ENCODE measurements at regions not wholly inside any gene's neighbourhood (a gene's known extent, or its start where the extent isn't known, plus 50 kb on each side); places are given as distances from the start of the nearest gene placed in this dataset.
A peak's percentile ranks its signal among the peaks of the same experiment; 100 is the strongest.

- no peaks in the 10 kb centered on the region for H3K27me3 Mint-ChIP-seq (ENCODE audit: insufficient read depth, low read depth, poor library complexity)
- Histone ChIP-seq H2AFZ (peak overlapping the region; percentile 44; the same call in 1 of the 2 replicates), H3K27me3 (ENCODE audit: insufficient read depth) (no peaks in the 10 kb centered on the region), H3K79me2 (replicated peaks; ENCODE audit: insufficient read depth) (no peaks in the 10 kb centered on the region), H3K4me1 (ENCODE audit: insufficient read depth) (no peaks in the 10 kb centered on the region), H3F3A (replicated peaks; ENCODE audit: low read depth) (no peaks in the 10 kb centered on the region), H3K4me3 (no peak overlapping the region), H4K20me1 (replicated peaks; ENCODE audit: insufficient read depth) (no peaks in the 10 kb centered on the region), H3K9me2 (ENCODE audit: insufficient read depth) (no peaks in the 10 kb centered on the region; the same call in 1 of the 2 replicates), H3K4me2 (no peak overlapping the region), H3K36me3 (ENCODE audit: insufficient read depth) (no peaks in the 10 kb centered on the region), H3K27ac (ENCODE audit: low read depth) (no peak overlapping the region)
- ATAC-seq (no peak), DNase-seq (ENCODE audit: low spot score) (no peak)
- peaks cover 7% of the 10 kb centered on the region; the same call in 1 of the 3 replicates for H3K9me3 Mint-ChIP-seq
- TF ChIP-seq POLR2AphosphoS5 (IDR thresholded peaks at IDR 0.05; ENCODE audit: low read depth) (no peak), EZH2phosphoT487 (IDR thresholded peaks at IDR 0.05; ENCODE audit: unreplicated experiment) (no peak)
- TF ChIP-seq, protein P1, sequence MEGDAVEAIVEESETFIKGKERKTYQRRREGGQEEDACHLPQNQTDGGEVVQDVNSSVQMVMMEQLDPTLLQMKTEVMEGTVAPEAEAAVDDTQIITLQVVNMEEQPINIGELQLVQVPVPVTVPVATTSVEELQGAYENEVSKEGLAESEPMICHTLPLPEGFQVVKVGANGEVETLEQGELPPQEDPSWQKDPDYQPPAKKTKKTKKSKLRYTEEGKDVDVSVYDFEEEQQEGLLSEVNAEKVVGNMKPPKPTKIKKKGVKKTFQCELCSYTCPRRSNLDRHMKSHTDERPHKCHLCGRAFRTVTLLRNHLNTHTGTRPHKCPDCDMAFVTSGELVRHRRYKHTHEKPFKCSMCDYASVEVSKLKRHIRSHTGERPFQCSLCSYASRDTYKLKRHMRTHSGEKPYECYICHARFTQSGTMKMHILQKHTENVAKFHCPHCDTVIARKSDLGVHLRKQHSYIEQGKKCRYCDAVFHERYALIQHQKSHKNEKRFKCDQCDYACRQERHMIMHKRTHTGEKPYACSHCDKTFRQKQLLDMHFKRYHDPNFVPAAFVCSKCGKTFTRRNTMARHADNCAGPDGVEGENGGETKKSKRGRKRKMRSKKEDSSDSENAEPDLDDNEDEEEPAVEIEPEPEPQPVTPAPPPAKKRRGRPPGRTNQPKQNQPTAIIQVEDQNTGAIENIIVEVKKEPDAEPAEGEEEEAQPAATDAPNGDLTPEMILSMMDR (conservative IDR thresholded peaks at IDR 0.05; ENCODE audit: low read depth in 2 of 2): no peak
- peaks cover 9% of the 10 kb centered on the region for H3K4me1 Mint-ChIP-seq
- no peaks in the 10 kb centered on the region; the same call in 2 of the 3 replicates for H3K36me3 Mint-ChIP-seq (ENCODE audit: low read depth)
- H3K4me3 Mint-ChIP-seq: no peak overlapping the region
- H3K27ac Mint-ChIP-seq: no peak overlapping the region; the same call in 1 of the 2 replicates
Measured at GRCh38 chr18:73948084-73948483, 199.6 kb downstream of the FBXO15 start.

- peaks cover 9% of the 10 kb centered on the region for H3K4me1 Mint-ChIP-seq
- H3K79me2 ChIP-seq (replicated peaks; ENCODE audit: insufficient read depth): no peaks in the 10 kb centered on the region
- H3K4me2 ChIP-seq: no peak overlapping the region
- H3K4me3 Mint-ChIP-seq: no peak overlapping the region
- no peak overlapping the region for H3K4me3 ChIP-seq
- H3K36me3 ChIP-seq (ENCODE audit: insufficient read depth): no peaks in the 10 kb centered on the region
- H3F3A ChIP-seq (replicated peaks; ENCODE audit: low read depth): no peaks in the 10 kb centered on the region
- H3K27ac ChIP-seq (ENCODE audit: low read depth): no peak overlapping the region
- H3K27me3 ChIP-seq (ENCODE audit: insufficient read depth): no peaks in the 10 kb centered on the region
- no peaks in the 10 kb centered on the region; the same call in 1 of the 2 replicates for H3K9me2 ChIP-seq (ENCODE audit: insufficient read depth)
- peak overlapping the region; percentile 44; the same call in 1 of the 2 replicates for H2AFZ ChIP-seq
- DNase-seq (ENCODE audit: low spot score): no peak
- H3K36me3 Mint-ChIP-seq (ENCODE audit: low read depth): no peaks in the 10 kb centered on the region; the same call in 2 of the 3 replicates
- no peaks in the 10 kb centered on the region for H3K4me1 ChIP-seq (ENCODE audit: insufficient read depth)
- H3K9me3 Mint-ChIP-seq: peaks cover 7% of the 10 kb centered on the region; the same call in 1 of the 3 replicates
- no peaks in the 10 kb centered on the region for H4K20me1 ChIP-seq (replicated peaks; ENCODE audit: insufficient read depth)
- no peaks in the 10 kb centered on the region for H3K27me3 Mint-ChIP-seq (ENCODE audit: insufficient read depth, low read depth, poor library complexity)
- ATAC-seq: no peak
- no peak overlapping the region for H3K27ac Mint-ChIP-seq
- TF ChIP-seq STAT1 (IDR thresholded peaks at IDR 0.05; ENCODE audit: unreplicated experiment) (no peak), ZNF331 (CRISPR knock-in tag; IDR thresholded peaks at IDR 0.05; ENCODE audit: low read depth) (no peak), NANOG (IDR thresholded peaks at IDR 0.05; ENCODE audit: borderline replicate concordance) (no peak), JUNB (IDR thresholded peaks at IDR 0.05; ENCODE audit: unreplicated experiment) (no peak), EZH2phosphoT487 (IDR thresholded peaks at IDR 0.05; ENCODE audit: unreplicated experiment) (no peak), ZNF114 (CRISPR knock-in tag; IDR thresholded peaks at IDR 0.05) (no peak), REST (IDR thresholded peaks at IDR 0.05; ENCODE audit: unreplicated experiment) (no peak), EZH2 (IDR thresholded peaks at IDR 0.05; ENCODE audit: low read depth, unreplicated experiment) (no peak), CREB1 (CRISPR knock-in tag; IDR thresholded peaks at IDR 0.05; ENCODE audit: low read depth) (no peak), POLR2AphosphoS5 (IDR thresholded peaks at IDR 0.05; ENCODE audit: low read depth) (no peak)
- TF ChIP-seq, protein P2, sequence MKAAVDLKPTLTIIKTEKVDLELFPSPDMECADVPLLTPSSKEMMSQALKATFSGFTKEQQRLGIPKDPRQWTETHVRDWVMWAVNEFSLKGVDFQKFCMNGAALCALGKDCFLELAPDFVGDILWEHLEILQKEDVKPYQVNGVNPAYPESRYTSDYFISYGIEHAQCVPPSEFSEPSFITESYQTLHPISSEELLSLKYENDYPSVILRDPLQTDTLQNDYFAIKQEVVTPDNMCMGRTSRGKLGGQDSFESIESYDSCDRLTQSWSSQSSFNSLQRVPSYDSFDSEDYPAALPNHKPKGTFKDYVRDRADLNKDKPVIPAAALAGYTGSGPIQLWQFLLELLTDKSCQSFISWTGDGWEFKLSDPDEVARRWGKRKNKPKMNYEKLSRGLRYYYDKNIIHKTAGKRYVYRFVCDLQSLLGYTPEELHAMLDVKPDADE (IDR thresholded peaks at IDR 0.05): no peak
- TF ChIP-seq, protein P1 (conservative IDR thresholded peaks at IDR 0.05; ENCODE audit: low read depth in 2 of 2): no peak
Measured at GRCh38 chr18:73947180-73947921, 200.3 kb downstream of the FBXO15 start.

All from GM23338 (cell line).